ENCODE measurements at regions not wholly inside any gene's neighbourhood (a gene's known extent, or its start where the extent isn't known, plus 50 kb on each side); places are given as distances from the start of the nearest gene placed in this dataset.
"Not testable (repeated sequence)": the region's sequence is repeated elsewhere in the genome, so short reads cannot be mapped to it uniquely, and the experiment has no call there.

DNA sequence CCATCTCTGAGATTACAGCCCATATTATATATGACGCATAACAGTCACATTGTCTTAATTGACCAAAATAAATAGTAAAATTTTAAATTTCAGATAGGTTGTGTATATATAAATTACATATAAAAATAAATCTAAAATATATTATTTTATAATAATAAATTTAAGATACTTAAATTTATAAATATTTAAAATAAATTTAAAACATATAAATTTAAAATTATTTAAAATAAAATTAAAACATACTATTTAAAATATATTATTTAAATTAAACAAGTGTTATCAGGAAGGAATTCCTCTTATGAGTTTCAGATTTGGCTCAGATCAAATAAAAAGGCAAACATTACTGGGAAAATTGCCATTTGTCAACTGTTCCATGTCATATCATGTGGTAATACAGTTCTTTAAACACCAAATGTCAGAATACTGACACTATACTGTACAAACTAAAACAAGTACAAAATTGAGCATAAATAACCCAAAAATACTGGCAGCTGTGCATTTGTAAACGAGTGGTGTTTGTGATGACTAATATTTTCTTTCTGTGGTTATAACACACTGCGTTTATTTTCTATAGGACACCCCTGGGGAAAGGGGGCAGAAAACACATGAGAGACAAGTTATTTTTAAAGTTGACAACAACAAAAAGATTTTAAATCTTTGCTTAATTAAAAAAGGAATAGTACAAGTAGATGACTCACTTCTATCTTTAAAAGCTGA, 71.3 kb upstream of the DGKB start:
- TF ChIP-seq CTCF (IDR thresholded peaks at IDR 0.05; ENCODE audit: low read depth, low read length, missing control alignments): no peak
- DNase-seq (ENCODE audit: low read depth): no peak
- H3K4me3 ChIP-seq (ENCODE audit: low read depth, low read length): no peak overlapping the region
- in situ Hi-C loops (cut with HindIII; ENCODE audit: low sequenced_read_pairs): no loop called here

- in situ Hi-C loops (cut with HindIII; ENCODE audit: low sequenced_read_pairs); H3K4me3 ChIP-seq (ENCODE audit: low read depth, low read length); DNase-seq (ENCODE audit: low read depth): not testable (repeated sequence)
These were observed 69.1 kb upstream of the DGKB start for GRCh38 chr7:14971678-14972077.

DNA sequence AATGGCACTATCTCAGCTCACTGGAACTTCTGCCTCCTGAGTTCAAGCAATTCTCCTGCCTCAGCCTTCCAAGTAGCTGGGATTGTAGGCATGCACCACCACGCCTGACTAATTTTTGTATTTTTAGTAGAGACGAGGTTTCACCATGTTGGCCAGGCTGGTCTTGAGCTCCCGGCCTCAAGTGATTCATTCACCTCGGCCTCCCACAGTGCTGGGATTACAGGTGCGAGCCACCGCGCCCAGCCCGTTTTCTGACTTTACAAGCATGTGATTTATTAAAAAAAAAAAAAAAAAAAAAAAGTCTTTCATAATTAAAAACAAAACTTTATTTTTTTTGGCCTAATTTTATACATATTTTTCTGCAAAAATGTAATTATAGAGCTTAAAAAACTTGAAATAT, 64.8 kb upstream of the DGKB start:
- in situ Hi-C loops (cut with HindIII; ENCODE audit: low sequenced_read_pairs); DNase-seq (ENCODE audit: low read depth); H3K4me3 ChIP-seq (ENCODE audit: low read depth, low read length): not testable (repeated sequence)

GRCh38 chr7:14962778-14963177, 60.2 kb upstream of the DGKB start:
- no peak for DNase-seq (ENCODE audit: low read depth)
- no peak overlapping the region for H3K4me3 ChIP-seq (ENCODE audit: low read depth, low read length)
- in situ Hi-C loops (cut with HindIII; ENCODE audit: low sequenced_read_pairs): no loop called here
- no peak for TF ChIP-seq CTCF (IDR thresholded peaks at IDR 0.05; ENCODE audit: low read depth, low read length, missing control alignments)

DNA sequence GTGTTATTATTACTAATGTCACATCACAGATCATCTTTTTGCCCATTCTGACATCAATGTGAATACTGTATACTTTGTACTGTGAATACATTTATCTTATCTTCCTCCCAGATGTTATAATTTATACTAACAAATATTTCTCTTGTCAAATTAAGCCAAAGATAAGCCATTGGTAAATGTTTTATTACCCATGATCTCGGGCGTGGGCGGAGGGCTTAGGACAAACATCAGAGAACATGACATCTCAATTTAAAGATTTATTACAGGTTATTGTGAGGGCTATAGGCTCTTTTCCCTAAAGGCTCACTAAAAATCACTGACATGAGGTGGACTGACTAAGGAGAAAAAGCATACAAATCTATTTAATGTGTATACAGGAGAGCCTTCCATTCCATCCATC, 58.2 kb upstream of the DGKB start:
- TF ChIP-seq CTCF (IDR thresholded peaks at IDR 0.05; ENCODE audit: low read depth, low read length, missing control alignments): no peak
- no peak for DNase-seq (ENCODE audit: low read depth)
- H3K4me3 ChIP-seq (ENCODE audit: low read depth, low read length): no peak overlapping the region
- in situ Hi-C loops (cut with HindIII; ENCODE audit: low sequenced_read_pairs): no loop called here

DNA sequence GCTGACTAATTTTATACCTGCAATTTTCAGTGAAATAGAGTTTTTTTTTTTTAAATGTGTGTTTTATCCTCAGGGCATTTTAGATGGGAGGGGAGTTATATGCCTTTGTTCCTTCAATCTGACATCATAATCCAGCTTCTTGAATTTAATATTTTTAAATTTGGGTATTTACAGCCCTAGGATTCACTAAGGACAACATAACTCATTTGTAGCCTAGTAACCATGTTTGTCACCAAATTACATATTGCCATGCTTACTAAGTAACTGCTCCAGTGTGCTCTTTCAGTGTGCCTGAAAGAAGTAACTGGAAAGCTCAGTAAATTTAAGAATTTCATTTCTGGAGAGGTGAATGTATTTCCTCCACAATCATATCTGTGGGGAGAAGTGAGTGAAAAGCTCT, 56.8 kb upstream of the DGKB start:
- in situ Hi-C loops (cut with HindIII; ENCODE audit: low sequenced_read_pairs): no loop called here

GRCh38 chr7:14954035-14954434, 51.5 kb upstream of the DGKB start:
- H3K4me3 ChIP-seq (ENCODE audit: low read depth, low read length): no peak overlapping the region
- no peak for DNase-seq (ENCODE audit: low read depth)
- TF ChIP-seq CTCF (IDR thresholded peaks at IDR 0.05; ENCODE audit: low read depth, low read length, missing control alignments): no peak
- in situ Hi-C loops (cut with HindIII; ENCODE audit: low sequenced_read_pairs): no loop called here

More for the DNA sequence above, 56.8 kb upstream of the DGKB start:
- DNase-seq (ENCODE audit: low read depth): no peak
- TF ChIP-seq CTCF (IDR thresholded peaks at IDR 0.05; ENCODE audit: low read depth, low read length, missing control alignments): no peak
- no peak overlapping the region for H3K4me3 ChIP-seq (ENCODE audit: low read depth, low read length)
